GM20431 (cell line): ENCODE measurements at regions not wholly inside any gene's neighbourhood (a gene's known extent, or its start where the extent isn't known, plus 50 kb on each side); places are given as distances from the start of the nearest gene placed in this dataset.

ENCODE experiments used
- in situ Hi-C: fragments of 300-500 bp; cut with MseI, MboI; formaldehyde crosslinking; loops from one replicate; pipeline ENCODE4 v1.15.0; 2020; ENCODE audit warnings: low sequenced_read_pairs; ENCODE audit not compliant: unreplicated experiment

GRCh38 chr16:17543073-17543472, 72.3 kb upstream of the XYLT1 start:
- in situ Hi-C loops = no loop called here

GRCh38 chr16:17541324-17541723, 70.6 kb upstream of the XYLT1 start:
- in situ Hi-C loops = no loop called here

- in situ Hi-C loops = no loop called here
Observed at GRCh38 chr16:17538927-17539326, 68.2 kb upstream of the XYLT1 start.

- in situ Hi-C loops = no loop called here
Observed at GRCh38 chr16:17532338-17532995, 61.7 kb upstream of the XYLT1 start.

GRCh38 chr16:17529982-17530760, 59.4 kb upstream of the XYLT1 start:
- in situ Hi-C loops = no loop called here

GRCh38 chr16:17526956-17527937, 56.5 kb upstream of the XYLT1 start:
- in situ Hi-C loops = no loop called here

GRCh38 chr16:17524656-17525055, 53.9 kb upstream of the XYLT1 start:
- in situ Hi-C loops = no loop called here

- in situ Hi-C loops = no loop called here
Observed at GRCh38 chr16:17520561-17520960, 49.8 kb upstream of the XYLT1 start.
